Breast epithelium (tissue), 3 donors: ENCODE measurements at regions not wholly inside any gene's neighbourhood (a gene's known extent, or its start where the extent isn't known, plus 50 kb on each side); places are given as distances from the start of the nearest gene placed in this dataset.

Source experiments
- CTCF ChIP-seq, 3 donors: fragments of 450-650 bp; IDR thresholded peaks; one replicate each; pipeline ENCODE4 v1.5.1; 2016 to 2017; ENCODE audit warnings: antibody characterized with exemption in 3 of 3, mild to moderate bottlenecking in 3 of 3, moderate library complexity in 3 of 3
- POLR2A ChIP-seq: fragments of 450-650 bp; IDR thresholded peaks from one replicate; pipeline ENCODE4 v1.6.1; 2016; ENCODE audit warnings: antibody characterized with exemption, mild to moderate bottlenecking, moderate library complexity

- no peak for TF ChIP-seq CTCF (IDR thresholded peaks at IDR 0.05)
- no peak for TF ChIP-seq POLR2A
These were observed 489.3 kb downstream of the RWDD3 start for GRCh38 chr1:95723346-95723745.
